HG02840 (cell line): ENCODE measurements at regions not wholly inside any gene's neighbourhood (a gene's known extent, or its start where the extent isn't known, plus 50 kb on each side); places are given as distances from the start of the nearest gene placed in this dataset.
"Not testable (repeated sequence)": the region's sequence is repeated elsewhere in the genome, so short reads cannot be mapped to it uniquely, and the experiment has no call there.

ENCODE experiments used
- ATAC-seq: cut with Tn5 transposase; IDR thresholded peaks from one replicate; pipeline ENCODE4 v1.9.1; 2021; ENCODE audit warnings: mild to moderate bottlenecking, moderate library complexity, moderate number of reproducible peaks; ENCODE audit not compliant: unreplicated experiment, low FRiP score

GRCh38 chr6:168948990-168949531 lies 304.6 kb downstream of the THBS2 start:
- no peak for ATAC-seq

- no peak for ATAC-seq
Measured at GRCh38 chr6:168948002-168948401, 305.6 kb downstream of the THBS2 start.

- ATAC-seq: no peak
Measured at GRCh38 chr6:168943231-168943905, 310.3 kb downstream of the THBS2 start.

- ATAC-seq: no peak
Measured at GRCh38 chr6:168942646-168943045, 311.0 kb downstream of the THBS2 start.

GRCh38 chr6:168941036-168941435 lies 312.6 kb downstream of the THBS2 start:
- no peak for ATAC-seq

- no peak for ATAC-seq
Measured at GRCh38 chr6:168939796-168940195, 313.9 kb downstream of the THBS2 start.

- no peak for ATAC-seq
Measured at GRCh38 chr6:168939041-168939440, 314.6 kb downstream of the THBS2 start.

- ATAC-seq: no peak
Measured at GRCh38 chr6:168938546-168938945, 315.1 kb downstream of the THBS2 start.

- ATAC-seq: no peak
Measured at GRCh38 chr6:168937054-168937453, 316.6 kb downstream of the THBS2 start.

GRCh38 chr6:168935628-168936010 lies 318.0 kb downstream of the THBS2 start:
- ATAC-seq: no peak

GRCh38 chr6:168934660-168935627 lies 318.7 kb downstream of the THBS2 start:
- no peak for ATAC-seq

- not testable (repeated sequence) for ATAC-seq
Measured at GRCh38 chr6:168932171-168932570, 321.5 kb downstream of the THBS2 start.

- ATAC-seq: not testable (repeated sequence)
Measured at GRCh38 chr6:168931072-168931471, 322.6 kb downstream of the THBS2 start.

GRCh38 chr6:168929871-168930450 lies 323.7 kb downstream of the THBS2 start:
- no peak for ATAC-seq

- no peak for ATAC-seq
Measured at GRCh38 chr6:168928012-168928411, 325.6 kb downstream of the THBS2 start.

GRCh38 chr6:168927026-168927425 lies 326.6 kb downstream of the THBS2 start:
- ATAC-seq: no peak

GRCh38 chr6:168926306-168926705 lies 327.3 kb downstream of the THBS2 start:
- no peak for ATAC-seq

GRCh38 chr6:168925671-168926070 lies 328.0 kb downstream of the THBS2 start:
- no peak for ATAC-seq

- ATAC-seq: no peak
Measured at GRCh38 chr6:168923171-168923570, 330.5 kb downstream of the THBS2 start.

- ATAC-seq: no peak
Measured at GRCh38 chr6:168922436-168922835, 331.2 kb downstream of the THBS2 start.

- no peak for ATAC-seq
Measured at GRCh38 chr6:168920289-168920688, 333.4 kb downstream of the THBS2 start.
